ENCODE measurements at regions not wholly inside any gene's neighbourhood (a gene's known extent, or its start where the extent isn't known, plus 50 kb on each side); places are given as distances from the start of the nearest gene placed in this dataset.

- no peak overlapping the region for H3K27ac Mint-ChIP-seq
- ATAC-seq, result no peak
- H3K4me3 Mint-ChIP-seq, result no peak overlapping the region
These were observed 365.9 kb downstream of the ZNF536 start for GRCh38 chr19:30738047-30738446.

GRCh38 chr19:30734669-30735068 lies 362.5 kb downstream of the ZNF536 start:
- DNase-seq (no peak), ATAC-seq (no peak)
- H3K36me3 Mint-ChIP-seq (ENCODE audit: low read depth), result no peaks in the 10 kb centered on the region
- no peaks in the 10 kb centered on the region for H3K4me1 Mint-ChIP-seq
- H3K9me3 Mint-ChIP-seq, result no peaks in the 10 kb centered on the region
- no peak overlapping the region for H3K4me3 Mint-ChIP-seq
- no peak overlapping the region for H3K27ac Mint-ChIP-seq
- no peaks in the 10 kb centered on the region for H3K27me3 Mint-ChIP-seq

More at GRCh38 chr19:30738047-30738446, 365.9 kb downstream of the ZNF536 start:
- H3K9me3 Mint-ChIP-seq, result no peaks in the 10 kb centered on the region
- no peaks in the 10 kb centered on the region for H3K4me1 Mint-ChIP-seq
- H3K36me3 Mint-ChIP-seq (ENCODE audit: low read depth), result no peaks in the 10 kb centered on the region
- DNase-seq, result no peak
- H3K27me3 Mint-ChIP-seq, result peaks cover 4% of the 10 kb centered on the region

GRCh38 chr19:30733826-30734550 lies 361.8 kb downstream of the ZNF536 start:
- no peak overlapping the region for H3K4me3 Mint-ChIP-seq
- no peaks in the 10 kb centered on the region for H3K36me3 Mint-ChIP-seq (ENCODE audit: low read depth)
- H3K27ac Mint-ChIP-seq, result no peak overlapping the region
- no peak for ATAC-seq
- no peak for DNase-seq
- no peaks in the 10 kb centered on the region for H3K4me1 Mint-ChIP-seq
- no peaks in the 10 kb centered on the region for H3K27me3 Mint-ChIP-seq
- H3K9me3 Mint-ChIP-seq, result no peaks in the 10 kb centered on the region

- Mint-ChIP-seq H3K27ac (no peak overlapping the region), H3K27me3 (no peaks in the 10 kb centered on the region), H3K9me3 (no peaks in the 10 kb centered on the region), H3K4me1 (no peaks in the 10 kb centered on the region), H3K4me3 (no peak overlapping the region), H3K36me3 (ENCODE audit: low read depth) (no peaks in the 10 kb centered on the region)
- ATAC-seq (no peak), DNase-seq (no peak)
These were observed 359.4 kb downstream of the ZNF536 start for GRCh38 chr19:30731591-30731990.

- H3K27me3 Mint-ChIP-seq, result no peaks in the 10 kb centered on the region
- DNase-seq (no peak), ATAC-seq (no peak)
- no peak overlapping the region for H3K4me3 Mint-ChIP-seq
- no peak overlapping the region for H3K27ac Mint-ChIP-seq
- no peaks in the 10 kb centered on the region for H3K4me1 Mint-ChIP-seq
- H3K36me3 Mint-ChIP-seq (ENCODE audit: low read depth), result no peaks in the 10 kb centered on the region
- no peaks in the 10 kb centered on the region for H3K9me3 Mint-ChIP-seq
These were observed 357.3 kb downstream of the ZNF536 start for GRCh38 chr19:30729451-30729850.

- no peaks in the 10 kb centered on the region for H3K36me3 Mint-ChIP-seq (ENCODE audit: low read depth)
These were observed 350.6 kb downstream of the ZNF536 start for GRCh38 chr19:30722761-30723160.

GRCh38 chr19:30722186-30722585 lies 350.0 kb downstream of the ZNF536 start:
- no peaks in the 10 kb centered on the region for H3K36me3 Mint-ChIP-seq (ENCODE audit: low read depth)
- H3K4me3 Mint-ChIP-seq, result no peak overlapping the region
- peaks cover 19% of the 10 kb centered on the region for H3K27me3 Mint-ChIP-seq
- ATAC-seq, result no peak
- H3K9me3 Mint-ChIP-seq, result no peaks in the 10 kb centered on the region
- no peak overlapping the region for H3K27ac Mint-ChIP-seq
- no peak for DNase-seq
- H3K4me1 Mint-ChIP-seq, result peaks cover 2% of the 10 kb centered on the region

More at GRCh38 chr19:30722761-30723160, 350.6 kb downstream of the ZNF536 start:
- H3K27me3 Mint-ChIP-seq, result peaks cover 19% of the 10 kb centered on the region
- H3K4me1 Mint-ChIP-seq, result peaks cover 2% of the 10 kb centered on the region
- H3K9me3 Mint-ChIP-seq, result no peaks in the 10 kb centered on the region
- H3K4me3 Mint-ChIP-seq, result no peak overlapping the region
- no peak for ATAC-seq
- DNase-seq, result no peak
- H3K27ac Mint-ChIP-seq, result no peak overlapping the region

GRCh38 chr19:30719999-30720345 lies 347.8 kb downstream of the ZNF536 start:
- ATAC-seq (no peak), DNase-seq (no peak)
- Mint-ChIP-seq H3K27ac (no peak overlapping the region), H3K4me1 (peaks cover 2% of the 10 kb centered on the region), H3K36me3 (ENCODE audit: low read depth) (no peaks in the 10 kb centered on the region), H3K9me3 (no peaks in the 10 kb centered on the region), H3K4me3 (peak overlapping the region; percentile 17), H3K27me3 (peaks cover 21% of the 10 kb centered on the region)

GRCh38 chr19:30719189-30719998 lies 347.2 kb downstream of the ZNF536 start:
- Mint-ChIP-seq H3K4me3 (peak overlapping the region; percentile 46), H3K9me3 (no peaks in the 10 kb centered on the region), H3K27ac (no peak overlapping the region), H3K27me3 (peaks cover 21% of the 10 kb centered on the region), H3K4me1 (peaks cover 2% of the 10 kb centered on the region), H3K36me3 (ENCODE audit: low read depth) (no peaks in the 10 kb centered on the region)
- DNase-seq, result peak; percentile 7
- peak; percentile 33 for ATAC-seq

GRCh38 chr19:30718707-30719106 lies 346.5 kb downstream of the ZNF536 start:
- no peak for DNase-seq
- Mint-ChIP-seq H3K27ac (no peak overlapping the region), H3K4me1 (peaks cover 2% of the 10 kb centered on the region), H3K27me3 (peaks cover 17% of the 10 kb centered on the region), H3K36me3 (ENCODE audit: low read depth) (no peaks in the 10 kb centered on the region), H3K9me3 (no peaks in the 10 kb centered on the region), H3K4me3 (peak overlapping the region; percentile 46)
- ATAC-seq, result no peak

- ATAC-seq (no peak), DNase-seq (no peak)
- H3K27me3 Mint-ChIP-seq, result peaks cover 17% of the 10 kb centered on the region
- H3K4me3 Mint-ChIP-seq, result no peak overlapping the region
- no peaks in the 10 kb centered on the region for H3K36me3 Mint-ChIP-seq (ENCODE audit: low read depth)
- H3K4me1 Mint-ChIP-seq, result peaks cover 2% of the 10 kb centered on the region
- H3K27ac Mint-ChIP-seq, result no peak overlapping the region
- H3K9me3 Mint-ChIP-seq, result no peaks in the 10 kb centered on the region
These were observed 345.8 kb downstream of the ZNF536 start for GRCh38 chr19:30718014-30718413.

- ATAC-seq, result no peak
- no peak overlapping the region for H3K27ac Mint-ChIP-seq
- no peak overlapping the region for H3K4me3 Mint-ChIP-seq
These were observed 345.2 kb downstream of the ZNF536 start for GRCh38 chr19:30717381-30717780.

GRCh38 chr19:30712431-30713337 lies 340.5 kb downstream of the ZNF536 start:
- Mint-ChIP-seq H3K36me3 (ENCODE audit: low read depth) (no peaks in the 10 kb centered on the region), H3K27ac (no peak overlapping the region), H3K4me1 (no peaks in the 10 kb centered on the region), H3K4me3 (no peak overlapping the region), H3K27me3 (peaks cover 16% of the 10 kb centered on the region), H3K9me3 (no peaks in the 10 kb centered on the region)
- ATAC-seq, result no peak
- DNase-seq, result no peak

More at GRCh38 chr19:30717381-30717780, 345.2 kb downstream of the ZNF536 start:
- Mint-ChIP-seq H3K9me3 (no peaks in the 10 kb centered on the region), H3K27me3 (peaks cover 17% of the 10 kb centered on the region), H3K4me1 (peaks cover 2% of the 10 kb centered on the region), H3K36me3 (ENCODE audit: low read depth) (no peaks in the 10 kb centered on the region)
- DNase-seq, result no peak

- no peaks in the 10 kb centered on the region for H3K9me3 Mint-ChIP-seq
- DNase-seq (no peak), ATAC-seq (no peak)
- no peak overlapping the region for H3K4me3 Mint-ChIP-seq
- H3K36me3 Mint-ChIP-seq (ENCODE audit: low read depth), result no peaks in the 10 kb centered on the region
- no peaks in the 10 kb centered on the region for H3K4me1 Mint-ChIP-seq
- H3K27ac Mint-ChIP-seq, result no peak overlapping the region
- H3K27me3 Mint-ChIP-seq, result peaks cover 16% of the 10 kb centered on the region
These were observed 339.6 kb downstream of the ZNF536 start for GRCh38 chr19:30711826-30712225.
